NB4 (cell line): ENCODE measurements at regions not wholly inside any gene's neighbourhood (a gene's known extent, or its start where the extent isn't known, plus 50 kb on each side); places are given as distances from the start of the nearest gene placed in this dataset.
A peak's percentile ranks its signal among the peaks of the same experiment; 100 is the strongest.

Experiments used
- DNase-seq: peaks from one replicate; pipeline ENCODE4 v3.0.0; 2010; ENCODE audit warnings: low read depth
- H3K4me3 ChIP-seq: one replicate; pipeline ENCODE4 v1.5.1; 2011; ENCODE audit warnings: mild to moderate bottlenecking, low read depth, low read length, moderate library complexity
- MYC ChIP-seq: IDR thresholded peaks from 2 replicates; pipeline ENCODE4 v1.6.1; 2011; ENCODE audit warnings: low read depth, low read length
- POLR2A ChIP-seq: IDR thresholded peaks from 2 replicates; pipeline ENCODE4 v1.6.1; 2011; ENCODE audit warnings: mild to moderate bottlenecking; ENCODE audit not compliant: insufficient read length; ENCODE audit errors: extremely low read depth
- TF ChIP-seq, protein P1 (sequence below): IDR thresholded peaks from one replicate; pipeline ENCODE4 v1.5.1; 2012; ENCODE audit warnings: low read depth, low read length
- TF ChIP-seq, protein P2 (sequence below): IDR thresholded peaks from 2 replicates; pipeline ENCODE4 v1.6.1; 2011; ENCODE audit warnings: low read depth, low read length

GRCh38 chr9:134585021-134585561 is 56.5 kb upstream of the COL5A1 start:
- TF ChIP-seq, protein P1, sequence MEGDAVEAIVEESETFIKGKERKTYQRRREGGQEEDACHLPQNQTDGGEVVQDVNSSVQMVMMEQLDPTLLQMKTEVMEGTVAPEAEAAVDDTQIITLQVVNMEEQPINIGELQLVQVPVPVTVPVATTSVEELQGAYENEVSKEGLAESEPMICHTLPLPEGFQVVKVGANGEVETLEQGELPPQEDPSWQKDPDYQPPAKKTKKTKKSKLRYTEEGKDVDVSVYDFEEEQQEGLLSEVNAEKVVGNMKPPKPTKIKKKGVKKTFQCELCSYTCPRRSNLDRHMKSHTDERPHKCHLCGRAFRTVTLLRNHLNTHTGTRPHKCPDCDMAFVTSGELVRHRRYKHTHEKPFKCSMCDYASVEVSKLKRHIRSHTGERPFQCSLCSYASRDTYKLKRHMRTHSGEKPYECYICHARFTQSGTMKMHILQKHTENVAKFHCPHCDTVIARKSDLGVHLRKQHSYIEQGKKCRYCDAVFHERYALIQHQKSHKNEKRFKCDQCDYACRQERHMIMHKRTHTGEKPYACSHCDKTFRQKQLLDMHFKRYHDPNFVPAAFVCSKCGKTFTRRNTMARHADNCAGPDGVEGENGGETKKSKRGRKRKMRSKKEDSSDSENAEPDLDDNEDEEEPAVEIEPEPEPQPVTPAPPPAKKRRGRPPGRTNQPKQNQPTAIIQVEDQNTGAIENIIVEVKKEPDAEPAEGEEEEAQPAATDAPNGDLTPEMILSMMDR: no peak
- TF ChIP-seq POLR2A: no peak
- TF ChIP-seq, protein P2, sequence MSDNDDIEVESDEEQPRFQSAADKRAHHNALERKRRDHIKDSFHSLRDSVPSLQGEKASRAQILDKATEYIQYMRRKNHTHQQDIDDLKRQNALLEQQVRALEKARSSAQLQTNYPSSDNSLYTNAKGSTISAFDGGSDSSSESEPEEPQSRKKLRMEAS: no peak
- no peak for TF ChIP-seq MYC
- no peak overlapping the region for H3K4me3 ChIP-seq
- no peak for DNase-seq

DNA sequence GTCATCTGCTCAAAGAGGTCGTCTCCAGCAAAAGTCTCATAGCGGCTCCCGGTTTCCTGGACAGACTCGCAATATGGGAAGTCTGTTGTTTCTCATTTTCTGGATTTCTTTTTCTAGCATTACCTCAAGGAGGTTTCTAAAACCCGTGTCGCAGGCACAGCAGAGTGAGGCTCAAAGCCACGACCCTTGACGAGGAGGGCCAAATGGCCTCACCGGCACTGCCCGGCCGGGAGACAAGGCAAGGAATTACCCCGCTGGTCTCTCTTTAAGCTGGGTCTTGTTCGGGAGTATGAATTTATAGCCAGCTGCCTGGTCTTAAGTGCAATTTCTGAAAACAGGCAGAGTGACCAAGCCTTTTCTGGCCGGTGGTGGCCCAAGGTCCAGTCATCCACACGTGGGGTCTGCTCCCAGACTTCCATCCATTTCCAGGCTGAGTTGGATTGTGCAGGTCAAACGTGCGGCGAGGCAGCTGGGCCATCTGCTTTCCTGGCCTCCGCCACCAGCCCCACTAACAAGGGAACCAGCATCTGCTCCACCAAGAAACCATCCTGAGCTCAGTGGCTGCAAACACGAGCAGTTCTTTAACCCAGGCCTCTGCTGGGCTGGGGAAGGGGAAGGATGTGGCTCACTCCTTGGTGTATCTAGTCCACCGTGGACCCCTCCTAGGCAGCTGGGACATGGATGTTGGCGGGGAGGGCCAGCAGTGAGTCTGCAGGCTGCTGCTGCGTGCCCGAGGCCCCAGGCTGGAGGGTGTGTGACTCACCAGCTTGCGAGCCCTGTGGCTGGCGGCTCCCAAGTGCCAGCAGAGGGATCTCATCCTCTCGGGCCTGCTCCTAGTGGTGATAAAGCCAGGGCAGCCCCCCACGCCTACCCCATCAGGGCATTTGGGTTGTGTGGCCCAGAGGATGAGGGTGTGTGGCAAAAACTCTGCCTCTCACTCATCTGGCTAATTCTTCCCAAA is 55.6 kb upstream of the COL5A1 start:
- no peak overlapping the region for H3K4me3 ChIP-seq
- DNase-seq: peak; percentile 30
- TF ChIP-seq, protein P1: no peak
- TF ChIP-seq MYC (no peak), POLR2A (no peak)
- TF ChIP-seq, protein P2: no peak

DNA sequence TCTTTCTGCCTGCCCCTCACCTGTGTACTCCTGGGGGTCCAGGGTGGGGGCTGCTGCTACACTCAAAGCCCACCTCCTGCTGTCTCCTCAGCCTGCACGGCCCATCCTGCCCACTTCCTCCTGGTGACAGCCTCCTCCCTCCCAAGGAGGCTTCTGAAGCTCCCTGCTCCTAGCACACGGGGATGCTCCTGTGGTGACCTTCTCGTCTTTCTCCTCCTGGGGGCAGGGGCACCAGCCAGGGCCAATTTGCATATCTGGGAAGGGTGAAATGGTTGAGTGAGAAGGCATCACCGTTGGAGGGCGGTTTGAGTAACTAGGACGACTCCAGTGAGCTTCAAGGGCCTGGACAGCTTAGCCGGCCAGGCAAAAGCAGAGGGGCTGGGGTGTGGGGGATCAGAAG is 51.9 kb upstream of the COL5A1 start:
- no peak overlapping the region for H3K4me3 ChIP-seq
- TF ChIP-seq MYC: no peak
- TF ChIP-seq, protein P1: no peak
- TF ChIP-seq, protein P2: no peak
- no peak for TF ChIP-seq POLR2A
- no peak for DNase-seq

- TF ChIP-seq, protein P2: no peak
- TF ChIP-seq, protein P1: no peak
- no peak for TF ChIP-seq POLR2A
- TF ChIP-seq MYC: no peak
- no peak for DNase-seq
- no peak overlapping the region for H3K4me3 ChIP-seq
Observed at GRCh38 chr9:134590240-134591081, 51.1 kb upstream of the COL5A1 start.

- no peak for DNase-seq
- TF ChIP-seq, protein P1: no peak
- TF ChIP-seq, protein P2: no peak
- TF ChIP-seq POLR2A (no peak), MYC (no peak)
- H3K4me3 ChIP-seq: no peak overlapping the region
Observed at GRCh38 chr9:134591082-134591571, 50.5 kb upstream of the COL5A1 start.
